Stimulated activated effector memory CD8-positive, alpha-beta T cell treated with anti-CD3 and anti-CD28 coated beads, Interleukin-12 subunit alpha, Interleukin-12 subunit beta, amount 100 ng/mL, for 72 hours (primary cell): ENCODE measurements at regions not wholly inside any gene's neighbourhood (a gene's known extent, or its start where the extent isn't known, plus 50 kb on each side); places are given as distances from the start of the nearest gene placed in this dataset.

Experiments
- ATAC-seq: fragments of 150-1000 bp; cut with Tn5 transposase; 2 replicates; pipeline ENCODE4 v1.10.0; 2021
- DNase-seq, 2 donors: peaks; one replicate each; pipeline ENCODE4 v3.0.0; 2021 to 2022; ENCODE audit warnings: low spot score in 2 of 2
- H3K27ac Mint-ChIP-seq: one replicate; pipeline ENCODE4 v1.8.0; 2022; ENCODE audit warnings: mild to moderate bottlenecking, mixed read lengths
- H3K36me3 Mint-ChIP-seq: one replicate; pipeline ENCODE4 v1.8.0; 2022; ENCODE audit warnings: mild to moderate bottlenecking, mixed read lengths
- H3K4me1 Mint-ChIP-seq: one replicate; pipeline ENCODE4 v1.8.0; 2022; ENCODE audit warnings: mixed read lengths
- H3K4me3 Mint-ChIP-seq: one replicate; pipeline ENCODE4 v1.8.0; 2022; ENCODE audit warnings: mild to moderate bottlenecking, mixed read lengths
- H3K9me3 Mint-ChIP-seq: one replicate; pipeline ENCODE4 v1.8.0; 2022; ENCODE audit warnings: mixed read lengths

DNA sequence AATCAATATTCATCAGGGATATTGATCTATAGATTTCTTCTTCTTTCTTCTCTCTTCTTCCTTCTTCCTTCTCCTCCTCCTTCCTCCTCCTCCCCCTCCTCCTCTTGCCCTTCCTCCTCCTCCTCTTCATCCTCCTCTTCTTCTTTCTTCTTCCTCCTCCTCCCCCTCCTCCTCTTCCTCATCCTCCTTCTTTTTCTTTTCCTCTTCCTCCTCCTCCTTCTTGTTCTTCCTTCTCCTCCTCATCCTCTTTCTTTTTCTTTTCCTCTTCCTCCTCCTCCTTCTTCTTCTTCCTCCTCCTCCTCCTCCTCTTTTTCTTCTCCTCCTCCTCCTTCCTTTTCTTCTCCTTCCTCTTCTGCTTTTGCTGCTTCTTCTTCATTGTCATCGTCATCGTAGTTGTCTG lies 52.4 kb upstream of the SERINC1 start:
- H3K4me3 Mint-ChIP-seq: no peak overlapping the region
- DNase-seq (no peak), ATAC-seq (no peak)
- H3K27ac Mint-ChIP-seq: no peak overlapping the region
- no peaks in the 10 kb centered on the region for H3K9me3 Mint-ChIP-seq
- H3K36me3 Mint-ChIP-seq: no peaks in the 10 kb centered on the region
- H3K4me1 Mint-ChIP-seq: no peaks in the 10 kb centered on the region

DNA sequence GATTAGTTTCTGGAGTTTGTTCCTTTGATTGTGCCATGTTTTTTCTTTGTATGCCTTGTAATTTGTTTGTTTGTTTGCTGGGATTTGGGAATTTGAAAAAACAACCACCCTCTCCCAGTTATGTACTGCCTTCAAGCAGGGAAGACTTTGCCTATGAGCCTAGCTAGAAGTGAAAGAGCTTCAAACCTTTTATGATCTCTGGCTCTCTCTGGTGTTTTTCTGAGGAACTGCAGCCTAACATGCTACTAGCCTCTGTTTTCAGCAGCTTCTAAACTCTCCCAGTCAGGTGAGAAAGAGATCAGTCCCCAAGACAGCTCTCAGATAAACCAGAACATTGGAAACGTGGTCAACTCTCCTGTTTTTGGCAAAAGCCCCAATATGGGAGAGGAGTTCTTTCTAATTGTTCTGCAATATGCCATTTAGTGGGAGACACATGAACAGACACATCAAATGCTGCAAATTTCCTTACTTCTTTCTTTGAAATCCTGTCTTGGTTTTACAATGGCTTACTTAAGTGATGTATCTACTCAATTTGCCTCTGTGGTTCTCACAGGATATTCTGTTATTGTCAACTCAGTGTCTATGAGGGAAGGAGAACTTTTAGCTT lies 58.9 kb upstream of the SERINC1 start:
- peak; percentile 74 for ATAC-seq
- DNase-seq: peak; percentile 28 to 68
- Mint-ChIP-seq H3K4me1 (no peaks in the 10 kb centered on the region), H3K4me3 (no peak overlapping the region), H3K27ac (no peak overlapping the region), H3K36me3 (no peaks in the 10 kb centered on the region), H3K9me3 (no peaks in the 10 kb centered on the region)

DNA sequence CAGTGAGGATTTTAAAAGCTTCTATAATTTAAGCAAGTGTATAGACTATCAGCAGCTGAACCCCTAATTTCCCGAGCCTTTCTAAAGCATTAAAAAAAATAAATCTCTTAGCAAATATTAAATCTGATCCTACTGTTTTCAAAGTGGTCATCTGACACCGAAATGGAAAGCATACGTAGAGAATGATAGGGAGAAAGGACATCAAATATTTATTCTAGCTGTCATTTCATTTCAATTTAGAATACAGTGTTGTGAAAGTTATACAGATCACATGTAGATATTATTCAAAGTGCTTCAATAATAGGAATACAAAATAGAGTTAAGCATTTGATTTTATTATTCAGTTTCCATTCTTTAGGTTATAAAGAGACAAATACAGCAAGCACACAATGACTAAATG lies 61.9 kb upstream of the PKIB start:
- no peak for ATAC-seq
- Mint-ChIP-seq H3K27ac (no peak overlapping the region), H3K4me3 (no peak overlapping the region), H3K36me3 (no peaks in the 10 kb centered on the region), H3K9me3 (no peaks in the 10 kb centered on the region), H3K4me1 (no peaks in the 10 kb centered on the region)
- no peak for DNase-seq

DNA sequence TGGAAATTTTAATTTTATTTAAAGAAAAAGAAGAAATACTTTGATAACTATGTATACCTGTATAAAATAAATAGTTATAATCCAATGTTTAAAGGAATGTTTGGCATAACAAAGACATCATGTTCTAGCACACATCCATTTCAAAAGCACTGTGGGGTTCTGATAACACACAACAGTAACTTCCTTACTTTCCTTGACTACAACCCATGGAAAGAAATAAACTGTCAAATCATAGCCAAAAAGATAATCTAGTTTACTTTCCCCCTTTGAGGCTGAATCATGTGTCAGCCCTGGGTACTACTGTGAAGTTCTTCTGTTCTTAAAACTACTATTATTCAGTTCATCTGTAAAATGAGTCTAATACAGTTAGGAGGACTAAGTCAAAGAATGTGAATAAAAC lies 61.4 kb upstream of the PKIB start:
- no peaks in the 10 kb centered on the region for H3K4me1 Mint-ChIP-seq
- no peaks in the 10 kb centered on the region for H3K9me3 Mint-ChIP-seq
- ATAC-seq (no peak), DNase-seq (no peak)
- no peak overlapping the region for H3K27ac Mint-ChIP-seq
- no peaks in the 10 kb centered on the region for H3K36me3 Mint-ChIP-seq
- H3K4me3 Mint-ChIP-seq: no peak overlapping the region

DNA sequence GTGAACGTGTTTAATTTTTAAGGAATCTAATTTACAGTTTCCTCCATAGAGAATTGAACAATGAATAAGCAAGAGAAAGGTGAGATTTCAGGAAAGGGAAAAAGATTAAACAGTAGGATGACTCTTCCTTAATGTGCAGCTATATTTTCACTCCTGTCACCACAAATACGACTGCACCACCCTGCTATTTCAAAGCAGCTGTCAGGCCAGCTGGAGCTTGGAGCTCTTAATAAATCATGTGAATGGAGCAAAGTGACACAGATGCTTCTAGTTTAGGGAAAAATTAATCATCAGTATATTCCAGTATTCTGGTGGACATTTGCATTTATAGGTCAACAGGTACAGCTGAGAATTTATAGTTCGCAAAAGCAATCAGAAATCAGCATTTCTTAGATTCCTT lies 56.5 kb upstream of the PKIB start:
- H3K27ac Mint-ChIP-seq: no peak overlapping the region
- ATAC-seq (no peak), DNase-seq (no peak)
- no peaks in the 10 kb centered on the region for H3K36me3 Mint-ChIP-seq
- H3K9me3 Mint-ChIP-seq: no peaks in the 10 kb centered on the region
- H3K4me1 Mint-ChIP-seq: no peaks in the 10 kb centered on the region
- H3K4me3 Mint-ChIP-seq: no peak overlapping the region

DNA sequence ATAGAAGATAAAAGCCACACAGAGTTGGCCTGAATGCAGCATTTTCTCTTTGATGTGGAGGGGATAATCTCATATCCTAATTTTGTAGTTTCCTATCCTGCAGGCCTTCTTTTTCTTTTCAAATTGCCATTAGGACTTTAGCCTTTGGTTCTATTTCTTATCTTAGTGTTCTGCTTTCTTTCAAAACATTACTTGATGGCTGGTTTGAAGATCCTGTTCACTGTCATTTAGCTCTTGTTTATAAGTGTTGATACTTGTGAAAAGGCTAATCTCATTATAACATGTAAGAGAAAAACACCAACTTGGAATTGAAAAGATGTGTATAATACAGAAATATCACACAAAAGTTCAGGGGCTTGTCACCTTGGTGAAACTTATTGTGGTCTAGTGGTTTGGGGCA lies 54.6 kb upstream of the PKIB start:
- Mint-ChIP-seq H3K9me3 (peaks cover under 1% of the 10 kb centered on the region), H3K4me3 (no peak overlapping the region), H3K36me3 (no peaks in the 10 kb centered on the region), H3K4me1 (no peaks in the 10 kb centered on the region), H3K27ac (no peak overlapping the region)
- no peak for DNase-seq
- no peak for ATAC-seq

DNA sequence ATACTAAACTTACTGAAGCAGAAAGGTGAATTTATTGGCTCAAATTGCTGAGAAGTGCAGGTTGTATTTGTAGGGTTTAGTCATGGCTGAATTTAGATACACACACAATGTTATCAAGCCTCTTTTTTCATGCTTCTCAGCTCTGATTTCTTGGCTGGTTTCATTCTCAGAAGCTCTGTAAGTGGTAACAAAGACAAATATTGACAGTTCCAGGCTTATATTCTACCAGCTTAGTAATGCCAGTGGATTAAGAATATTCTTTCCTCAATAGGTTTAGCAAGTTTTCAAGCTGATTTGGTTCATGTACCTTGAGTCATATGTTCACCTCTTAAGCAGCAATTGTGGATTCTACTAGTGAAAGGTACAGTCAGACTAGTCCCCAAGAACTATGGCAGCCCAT lies 52.1 kb upstream of the PKIB start:
- Mint-ChIP-seq H3K4me1 (no peaks in the 10 kb centered on the region), H3K27ac (no peak overlapping the region), H3K36me3 (no peaks in the 10 kb centered on the region), H3K4me3 (no peak overlapping the region), H3K9me3 (peaks cover 9% of the 10 kb centered on the region)
- DNase-seq (no peak), ATAC-seq (no peak)
